GM18951 (cell line): ENCODE measurements at regions not wholly inside any gene's neighbourhood (a gene's known extent, or its start where the extent isn't known, plus 50 kb on each side); places are given as distances from the start of the nearest gene placed in this dataset.

Source experiments
- POLR2A ChIP-seq: IDR thresholded peaks from 4 replicates; pipeline ENCODE4 v1.6.1; 2011; ENCODE audit warnings: mild to moderate bottlenecking; ENCODE audit not compliant: insufficient read length, insufficient read depth; ENCODE audit errors: extremely low read depth
- in situ Hi-C: fragments of 300-500 bp; cut with MboI; formaldehyde crosslinking; loops from one replicate; pipeline ENCODE4 v1.12.0; 2022; ENCODE audit warnings: low sequenced_read_pairs, mixed read lengths, inconsistent platforms; ENCODE audit not compliant: unreplicated experiment

GRCh38 chr21:35326677-35327076, 277.6 kb upstream of the RUNX1 start:
- in situ Hi-C loops, result no loop called here

GRCh38 chr21:35325953-35326352, 276.9 kb upstream of the RUNX1 start:
- in situ Hi-C loops, result no loop called here
- TF ChIP-seq POLR2A, result no peak

More at GRCh38 chr21:35326677-35327076, 277.6 kb upstream of the RUNX1 start:
- TF ChIP-seq POLR2A, result no peak

- TF ChIP-seq POLR2A, result no peak
- in situ Hi-C loops, result no loop called here
Observed at GRCh38 chr21:35324372-35325220, 275.5 kb upstream of the RUNX1 start.

- in situ Hi-C loops, result no loop called here
- no peak for TF ChIP-seq POLR2A
Observed at GRCh38 chr21:35323947-35324346, 274.8 kb upstream of the RUNX1 start.

GRCh38 chr21:35321322-35322200, 272.5 kb upstream of the RUNX1 start:
- no peak for TF ChIP-seq POLR2A
- in situ Hi-C loops, result no loop called here

GRCh38 chr21:35319684-35320283, 270.7 kb upstream of the RUNX1 start:
- in situ Hi-C loops, result no loop called here
- no peak for TF ChIP-seq POLR2A

GRCh38 chr21:35316933-35317332, 267.8 kb upstream of the RUNX1 start:
- in situ Hi-C loops, result no loop called here
- TF ChIP-seq POLR2A, result no peak

GRCh38 chr21:35316456-35316855, 267.4 kb upstream of the RUNX1 start:
- no peak for TF ChIP-seq POLR2A
- in situ Hi-C loops, result no loop called here

- TF ChIP-seq POLR2A, result no peak
- in situ Hi-C loops, result no loop called here
Observed at GRCh38 chr21:35314857-35315582, 265.9 kb upstream of the RUNX1 start.

GRCh38 chr21:35311985-35312384, 262.9 kb upstream of the RUNX1 start:
- no peak for TF ChIP-seq POLR2A
- in situ Hi-C loops, result no loop called here

- TF ChIP-seq POLR2A, result no peak
- in situ Hi-C loops, result no loop called here
Observed at GRCh38 chr21:35309316-35309715, 260.2 kb upstream of the RUNX1 start.

- TF ChIP-seq POLR2A, result no peak
- in situ Hi-C loops, result no loop called here
Observed at GRCh38 chr21:35303085-35303484, 254.0 kb upstream of the RUNX1 start.

- in situ Hi-C loops, result no loop called here
- no peak for TF ChIP-seq POLR2A
Observed at GRCh38 chr21:35298757-35299156, 249.7 kb upstream of the RUNX1 start.
